ENCODE measurements at regions not wholly inside any gene's neighbourhood (a gene's known extent, or its start where the extent isn't known, plus 50 kb on each side); places are given as distances from the start of the nearest gene placed in this dataset.

GRCh38 chr1:101376121-101377083 is 139.6 kb downstream of the S1PR1 start:
- H3K4me3 ChIP-seq (ENCODE audit: low read depth, low read length) = no peak overlapping the region
- no peak for DNase-seq (ENCODE audit: low read depth)
- no peak for TF ChIP-seq CTCF (conservative IDR thresholded peaks at IDR 0.05; ENCODE audit: low read depth, low read length)

GRCh38 chr1:101377084-101377835 is 140.4 kb downstream of the S1PR1 start:
- no peak for TF ChIP-seq CTCF (conservative IDR thresholded peaks at IDR 0.05; ENCODE audit: low read depth, low read length)
- no peak overlapping the region for H3K4me3 ChIP-seq (ENCODE audit: low read depth, low read length)
- DNase-seq (ENCODE audit: low read depth) = no peak

- no peak for TF ChIP-seq CTCF (conservative IDR thresholded peaks at IDR 0.05; ENCODE audit: low read depth, low read length)
- no peak for DNase-seq (ENCODE audit: low read depth)
- no peak overlapping the region for H3K4me3 ChIP-seq (ENCODE audit: low read depth, low read length)
Observed at GRCh38 chr1:101379037-101379436, 142.2 kb downstream of the S1PR1 start.

GRCh38 chr1:101379950-101380349 is 143.1 kb downstream of the S1PR1 start:
- no peak for DNase-seq (ENCODE audit: low read depth)
- TF ChIP-seq CTCF (conservative IDR thresholded peaks at IDR 0.05; ENCODE audit: low read depth, low read length) = no peak
- H3K4me3 ChIP-seq (ENCODE audit: low read depth, low read length) = no peak overlapping the region

- no peak for TF ChIP-seq CTCF (conservative IDR thresholded peaks at IDR 0.05; ENCODE audit: low read depth, low read length)
- DNase-seq (ENCODE audit: low read depth) = no peak
- no peak overlapping the region for H3K4me3 ChIP-seq (ENCODE audit: low read depth, low read length)
Observed at GRCh38 chr1:101382135-101382534, 145.3 kb downstream of the S1PR1 start.

- no peak overlapping the region for H3K4me3 ChIP-seq (ENCODE audit: low read depth, low read length)
- TF ChIP-seq CTCF (conservative IDR thresholded peaks at IDR 0.05; ENCODE audit: low read depth, low read length) = no peak
- no peak for DNase-seq (ENCODE audit: low read depth)
Observed at GRCh38 chr1:101388904-101389546, 152.2 kb downstream of the S1PR1 start.

Measured in epithelial cell of proximal tubule (primary cell).